Muscle of leg (tissue), 3 donors: ENCODE measurements at regions not wholly inside any gene's neighbourhood (a gene's known extent, or its start where the extent isn't known, plus 50 kb on each side); places are given as distances from the start of the nearest gene placed in this dataset.

Experiments
- DNase-seq: peaks from one replicate; pipeline ENCODE4 v3.0.0; 2013
- H3K27ac ChIP-seq: one replicate; pipeline ENCODE4 v1.5.1; 2013; ENCODE audit warnings: mild to moderate bottlenecking, low read length, control low read depth
- H3K27me3 ChIP-seq: one replicate; pipeline ENCODE4 v1.6.1; 2013; ENCODE audit warnings: low read length; ENCODE audit not compliant: control insufficient read depth, insufficient read depth
- H3K36me3 ChIP-seq: one replicate; pipeline ENCODE4 v1.6.1; 2013; ENCODE audit warnings: low read length; ENCODE audit not compliant: control insufficient read depth, insufficient read depth
- H3K4me1 ChIP-seq: one replicate; pipeline ENCODE4 v1.6.1; 2013; ENCODE audit warnings: low read length; ENCODE audit not compliant: control insufficient read depth, insufficient read depth
- H3K4me3 ChIP-seq: one replicate; pipeline ENCODE4 v1.5.1; 2013; ENCODE audit warnings: low read length, control low read depth
- H3K9me3 ChIP-seq: replicated peaks from 2 replicates; pipeline ENCODE4 v1.6.1; 2013; ENCODE audit warnings: low read depth, low read length; ENCODE audit not compliant: control insufficient read depth
- WGBS: methylation state at CpG from one replicate; pipeline ENCODE4 v1.1.5; 2013; ENCODE audit warnings: missing lambda C conversion rate; ENCODE audit not compliant: insufficient coverage; 5-methylcytosine and 5-hydroxymethylcytosine counted together

- WGBS: 87% methylated on average over 3 of the region's 5 CpGs
- Histone ChIP-seq H3K36me3 (no peaks in the 10 kb centered on the region), H3K4me3 (no peak overlapping the region), H3K27ac (no peak overlapping the region), H3K27me3 (no peaks in the 10 kb centered on the region), H3K4me1 (no peaks in the 10 kb centered on the region), H3K9me3 (peaks cover 5% of the 10 kb centered on the region)
- DNase-seq: no peak
Observed at GRCh38 chr10:105674448-105674847, 1033.4 kb downstream of the SORCS3 start.

- H3K27ac ChIP-seq: no peak overlapping the region
- no peak for DNase-seq
- no peaks in the 10 kb centered on the region for H3K36me3 ChIP-seq
- no peaks in the 10 kb centered on the region for H3K4me1 ChIP-seq
- no peak overlapping the region for H3K4me3 ChIP-seq
- 17% methylated on average over 1 of the region's 4 CpGs for WGBS
- no peaks in the 10 kb centered on the region for H3K9me3 ChIP-seq
- no peaks in the 10 kb centered on the region for H3K27me3 ChIP-seq
Observed at GRCh38 chr10:105658696-105659095, 1017.6 kb downstream of the SORCS3 start.

- DNase-seq: no peak
- H3K4me1 ChIP-seq: no peaks in the 10 kb centered on the region
- H3K4me3 ChIP-seq: no peak overlapping the region
- no peaks in the 10 kb centered on the region for H3K27me3 ChIP-seq
- no peak overlapping the region for H3K27ac ChIP-seq
- H3K36me3 ChIP-seq: no peaks in the 10 kb centered on the region
- H3K9me3 ChIP-seq: no peaks in the 10 kb centered on the region
Observed at GRCh38 chr10:105656856-105657255, 1015.8 kb downstream of the SORCS3 start.

GRCh38 chr10:105650306-105650705 lies 1009.2 kb downstream of the SORCS3 start:
- H3K36me3 ChIP-seq: no peaks in the 10 kb centered on the region
- no peak for DNase-seq
- H3K9me3 ChIP-seq: no peaks in the 10 kb centered on the region
- H3K27ac ChIP-seq: no peak overlapping the region
- H3K4me3 ChIP-seq: no peak overlapping the region
- WGBS: no CpG with 5 or more reads among the region's 3 CpGs
- H3K27me3 ChIP-seq: no peaks in the 10 kb centered on the region
- H3K4me1 ChIP-seq: no peaks in the 10 kb centered on the region

GRCh38 chr10:105647354-105647753 lies 1006.3 kb downstream of the SORCS3 start:
- Histone ChIP-seq H3K27ac (no peak overlapping the region), H3K36me3 (no peaks in the 10 kb centered on the region), H3K4me1 (no peaks in the 10 kb centered on the region), H3K4me3 (no peak overlapping the region), H3K27me3 (no peaks in the 10 kb centered on the region), H3K9me3 (peaks cover 2% of the 10 kb centered on the region)
- no peak for DNase-seq
- no CpG with 5 or more reads among the region's 1 CpG for WGBS

- Histone ChIP-seq H3K4me3 (no peak overlapping the region), H3K27ac (no peak overlapping the region), H3K9me3 (peaks cover 2% of the 10 kb centered on the region), H3K4me1 (no peaks in the 10 kb centered on the region), H3K27me3 (no peaks in the 10 kb centered on the region), H3K36me3 (no peaks in the 10 kb centered on the region)
- 82% methylated on average over 2 of the region's 2 CpGs for WGBS
- DNase-seq: peak; percentile 25
Observed at GRCh38 chr10:105644978-105645377, 1003.9 kb downstream of the SORCS3 start.

DNA sequence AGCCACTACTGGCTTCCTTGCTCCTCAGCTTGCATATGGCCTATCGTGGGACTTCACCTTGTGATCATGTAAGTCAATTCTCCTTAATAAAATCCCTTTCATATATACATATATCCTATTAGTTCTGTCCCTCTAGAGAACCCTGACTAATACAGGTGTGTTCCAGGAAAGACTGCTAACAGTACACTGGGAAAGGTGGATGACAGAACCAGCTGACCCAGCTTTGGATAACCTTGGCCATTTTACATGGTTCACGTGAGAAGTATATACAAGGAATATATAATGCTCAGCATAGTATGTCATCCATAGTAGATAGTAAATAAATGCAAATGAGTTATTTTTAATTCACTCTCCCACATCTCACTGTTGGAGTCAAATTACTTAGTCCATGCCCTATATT lies 1003.5 kb downstream of the SORCS3 start:
- H3K27me3 ChIP-seq: no peaks in the 10 kb centered on the region
- no peak overlapping the region for H3K4me3 ChIP-seq
- no peak overlapping the region for H3K27ac ChIP-seq
- DNase-seq: no peak
- H3K4me1 ChIP-seq: no peaks in the 10 kb centered on the region
- H3K36me3 ChIP-seq: no peaks in the 10 kb centered on the region
- WGBS: no CpG with 5 or more reads among the region's 2 CpGs
- peaks cover 2% of the 10 kb centered on the region for H3K9me3 ChIP-seq

- H3K9me3 ChIP-seq: peaks cover 2% of the 10 kb centered on the region
- no peaks in the 10 kb centered on the region for H3K27me3 ChIP-seq
- peak; percentile 22 for DNase-seq
- H3K36me3 ChIP-seq: no peaks in the 10 kb centered on the region
- H3K4me3 ChIP-seq: no peak overlapping the region
- H3K27ac ChIP-seq: no peak overlapping the region
- no peaks in the 10 kb centered on the region for H3K4me1 ChIP-seq
- WGBS: 36% methylated on average over 4 of the region's 4 CpGs
Observed at GRCh38 chr10:105644091-105644490, 1003.0 kb downstream of the SORCS3 start.

GRCh38 chr10:105643660-105644059 lies 1002.6 kb downstream of the SORCS3 start:
- Histone ChIP-seq H3K4me1 (no peaks in the 10 kb centered on the region), H3K9me3 (peaks cover 2% of the 10 kb centered on the region), H3K36me3 (no peaks in the 10 kb centered on the region), H3K4me3 (no peak overlapping the region), H3K27ac (no peak overlapping the region), H3K27me3 (no peaks in the 10 kb centered on the region)
- DNase-seq: peak; percentile 20

DNA sequence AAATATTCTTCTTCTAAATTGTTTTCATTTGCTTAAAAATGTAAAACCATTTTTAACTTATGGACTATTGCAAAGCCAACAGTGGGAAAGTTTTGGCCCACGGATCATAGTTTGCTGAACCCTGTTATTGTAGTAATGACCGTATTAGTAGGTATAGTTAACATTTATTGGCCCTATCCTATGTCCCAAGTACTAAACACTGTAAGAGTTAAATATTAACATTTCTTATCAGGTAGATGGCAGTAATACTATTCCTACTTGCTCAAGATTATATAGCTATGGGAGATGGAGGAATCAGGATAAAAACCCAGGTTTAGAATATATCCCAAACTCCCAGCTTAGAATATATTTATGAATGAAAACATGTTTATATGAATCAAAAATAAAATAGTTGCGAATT lies 993.2 kb downstream of the SORCS3 start:
- no peak for DNase-seq
- H3K36me3 ChIP-seq: no peaks in the 10 kb centered on the region
- peaks cover 2% of the 10 kb centered on the region for H3K9me3 ChIP-seq
- no peaks in the 10 kb centered on the region for H3K4me1 ChIP-seq
- WGBS: no CpG with 5 or more reads among the region's 3 CpGs
- H3K4me3 ChIP-seq: no peak overlapping the region
- no peaks in the 10 kb centered on the region for H3K27me3 ChIP-seq
- no peak overlapping the region for H3K27ac ChIP-seq

- H3K36me3 ChIP-seq: no peaks in the 10 kb centered on the region
- H3K4me3 ChIP-seq: no peak overlapping the region
- H3K4me1 ChIP-seq: no peaks in the 10 kb centered on the region
- no peak overlapping the region for H3K27ac ChIP-seq
- no peaks in the 10 kb centered on the region for H3K27me3 ChIP-seq
- H3K9me3 ChIP-seq: no peaks in the 10 kb centered on the region
- no peak for DNase-seq
- WGBS: 39% methylated on average over 3 of the region's 4 CpGs
Observed at GRCh38 chr10:105615715-105616365, 974.8 kb downstream of the SORCS3 start.
